GM23338 (cell line): ENCODE measurements at regions not wholly inside any gene's neighbourhood (a gene's known extent, or its start where the extent isn't known, plus 50 kb on each side); places are given as distances from the start of the nearest gene placed in this dataset.

Source experiments
- CREB1 ChIP-seq: fragments of 250-450 bp; sonication (Bioruptor Pico); IDR thresholded peaks from 2 replicates; pipeline ENCODE4 v1.5.0; 2020; ENCODE audit warnings: low read depth, mild to moderate bottlenecking, moderate library complexity
- CTCF ChIP-seq, 2 experiments: fragments of 200-600 bp in 1 of 2; sonication (generic) in 1 of 2; conservative IDR thresholded peaks; 2 replicates each; pipeline versions ENCODE4 v1.5.1 to v1.6.1; 2016 to 2017; ENCODE audit warnings: antibody characterized with exemption in 2 of 2, low read depth in 2 of 2, mild to moderate bottlenecking in 2 of 2, moderate library complexity in 1 of 2
- EZH2 ChIP-seq: fragments of 200-600 bp; sonication (generic); IDR thresholded peaks from one replicate; pipeline ENCODE4 v1.8.0; 2017; ENCODE audit warnings: antibody characterized with exemption, mild to moderate bottlenecking, low read depth; ENCODE audit not compliant: unreplicated experiment
- EZH2phosphoT487 ChIP-seq: fragments of 200-600 bp; sonication (generic); IDR thresholded peaks from one replicate; pipeline ENCODE4 v1.8.1; 2018; ENCODE audit warnings: antibody characterized with exemption; ENCODE audit not compliant: unreplicated experiment
- JUNB ChIP-seq: IDR thresholded peaks from one replicate; pipeline ENCODE4 v1.6.1; 2016; ENCODE audit warnings: antibody characterized with exemption; ENCODE audit not compliant: unreplicated experiment
- NANOG ChIP-seq: IDR thresholded peaks from 2 replicates; pipeline ENCODE4 v1.6.1; 2016; ENCODE audit warnings: antibody characterized with exemption, borderline replicate concordance
- POLR2AphosphoS5 ChIP-seq: IDR thresholded peaks from 2 replicates; pipeline ENCODE4 v1.6.1; 2016; ENCODE audit warnings: antibody characterized with exemption, low read depth
- REST ChIP-seq: IDR thresholded peaks from one replicate; pipeline ENCODE4 v1.6.1; 2018; ENCODE audit warnings: antibody characterized with exemption; ENCODE audit not compliant: unreplicated experiment
- STAT1 ChIP-seq: IDR thresholded peaks from one replicate; pipeline ENCODE4 v1.6.1; 2016; ENCODE audit warnings: antibody characterized with exemption; ENCODE audit not compliant: unreplicated experiment
- ZNF114 ChIP-seq: fragments of 250-450 bp; sonication (Bioruptor Pico); IDR thresholded peaks from 2 replicates; pipeline ENCODE4 v1.5.0; 2020; ENCODE audit warnings: mild to moderate bottlenecking, moderate library complexity
- ZNF331 ChIP-seq: fragments of 250-450 bp; sonication (Bioruptor Pico); IDR thresholded peaks from 2 replicates; pipeline ENCODE4 v1.5.0; 2020; ENCODE audit warnings: low read depth, mild to moderate bottlenecking, moderate library complexity
- TF ChIP-seq, protein P1 (sequence below): IDR thresholded peaks from 2 replicates; pipeline ENCODE4 v1.6.1; 2016; ENCODE audit warnings: antibody characterized with exemption

DNA sequence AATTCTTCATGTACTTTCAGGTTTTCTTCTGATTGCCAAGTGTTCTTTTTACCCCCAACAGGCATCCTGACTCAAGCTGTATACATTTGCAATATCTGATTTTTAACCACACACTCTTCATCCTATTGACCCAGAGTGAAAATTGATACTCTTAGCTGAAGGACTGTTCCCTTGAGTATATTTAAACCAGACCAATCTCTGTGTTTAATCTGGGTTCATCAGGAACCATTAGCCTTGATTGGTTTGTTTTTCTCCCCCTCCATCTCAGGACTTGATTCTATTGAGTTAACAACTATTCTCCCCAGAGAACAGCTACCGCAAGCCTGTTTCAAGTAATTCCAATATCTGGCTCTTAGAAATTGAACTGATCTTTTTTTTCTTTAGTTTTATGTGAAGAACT, 222.3 kb upstream of the NOVA1 start:
- TF ChIP-seq EZH2 (no peak), CTCF (conservative IDR thresholded peaks at IDR 0.05; ENCODE audit: low read depth in 2 of 2) (no peak), REST (no peak), POLR2AphosphoS5 (no peak), EZH2phosphoT487 (no peak), JUNB (no peak), CREB1 (CRISPR knock-in tag) (no peak), STAT1 (no peak), NANOG (no peak), ZNF331 (CRISPR knock-in tag) (no peak), ZNF114 (CRISPR knock-in tag) (no peak)
- TF ChIP-seq, protein P1, sequence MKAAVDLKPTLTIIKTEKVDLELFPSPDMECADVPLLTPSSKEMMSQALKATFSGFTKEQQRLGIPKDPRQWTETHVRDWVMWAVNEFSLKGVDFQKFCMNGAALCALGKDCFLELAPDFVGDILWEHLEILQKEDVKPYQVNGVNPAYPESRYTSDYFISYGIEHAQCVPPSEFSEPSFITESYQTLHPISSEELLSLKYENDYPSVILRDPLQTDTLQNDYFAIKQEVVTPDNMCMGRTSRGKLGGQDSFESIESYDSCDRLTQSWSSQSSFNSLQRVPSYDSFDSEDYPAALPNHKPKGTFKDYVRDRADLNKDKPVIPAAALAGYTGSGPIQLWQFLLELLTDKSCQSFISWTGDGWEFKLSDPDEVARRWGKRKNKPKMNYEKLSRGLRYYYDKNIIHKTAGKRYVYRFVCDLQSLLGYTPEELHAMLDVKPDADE = no peak
